HG03060 (cell line): ENCODE measurements at regions not wholly inside any gene's neighbourhood (a gene's known extent, or its start where the extent isn't known, plus 50 kb on each side); places are given as distances from the start of the nearest gene placed in this dataset.
"Not testable (repeated sequence)": the region's sequence is repeated elsewhere in the genome, so short reads cannot be mapped to it uniquely, and the experiment has no call there.

Experiments used
- ATAC-seq: cut with Tn5 transposase; IDR thresholded peaks from one replicate; pipeline ENCODE4 v1.9.1; 2021; ENCODE audit warnings: low read depth, moderate number of reproducible peaks; ENCODE audit not compliant: unreplicated experiment

DNA sequence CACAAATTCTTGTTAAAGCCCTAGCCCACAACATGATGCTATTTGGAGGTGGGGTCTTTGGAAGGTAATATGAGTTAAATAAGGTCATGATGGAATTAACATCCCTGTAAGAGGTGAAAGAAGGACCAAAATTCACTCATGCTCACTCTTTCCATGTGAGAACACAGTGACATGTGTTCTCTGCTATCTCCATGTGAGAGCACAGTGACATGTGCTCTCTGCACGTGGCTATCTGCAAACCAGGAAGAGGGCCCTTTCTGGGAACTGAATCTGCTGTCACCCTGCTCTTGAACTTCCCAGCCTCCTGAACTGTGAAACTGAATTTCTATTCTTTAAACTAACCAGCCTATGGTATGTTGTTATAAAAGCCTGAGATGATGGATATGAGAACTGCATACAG is 1159.4 kb upstream of the ADGRB3 start:
- no peak for ATAC-seq

GRCh38 chr6:67467341-67467740 is 1167.7 kb upstream of the ADGRB3 start:
- ATAC-seq: no peak

- ATAC-seq: not testable (repeated sequence)
Observed at GRCh38 chr6:67462725-67463124, 1172.4 kb upstream of the ADGRB3 start.

- no peak for ATAC-seq
Observed at GRCh38 chr6:67459556-67459955, 1175.5 kb upstream of the ADGRB3 start.

- no peak for ATAC-seq
Observed at GRCh38 chr6:67458265-67458664, 1176.8 kb upstream of the ADGRB3 start.

DNA sequence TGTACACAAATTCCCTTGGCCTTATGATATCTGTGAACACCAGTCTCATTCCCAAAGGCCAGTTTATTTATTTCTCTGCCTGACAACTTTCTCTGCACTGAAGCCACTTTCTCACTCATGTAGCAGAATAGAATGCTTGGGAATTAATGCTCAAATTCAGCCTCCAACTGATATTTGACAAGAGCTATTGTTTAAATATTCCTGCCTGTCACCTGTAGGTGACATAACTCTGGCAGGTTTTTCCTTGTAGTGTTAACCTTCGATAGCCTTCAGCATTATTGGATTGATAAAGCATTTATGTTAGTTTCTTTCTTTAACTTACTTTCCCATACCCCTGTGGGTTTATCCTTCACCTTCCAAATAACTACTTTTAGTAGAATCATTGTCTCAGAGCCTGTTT is 1183.2 kb upstream of the ADGRB3 start:
- ATAC-seq: no peak

DNA sequence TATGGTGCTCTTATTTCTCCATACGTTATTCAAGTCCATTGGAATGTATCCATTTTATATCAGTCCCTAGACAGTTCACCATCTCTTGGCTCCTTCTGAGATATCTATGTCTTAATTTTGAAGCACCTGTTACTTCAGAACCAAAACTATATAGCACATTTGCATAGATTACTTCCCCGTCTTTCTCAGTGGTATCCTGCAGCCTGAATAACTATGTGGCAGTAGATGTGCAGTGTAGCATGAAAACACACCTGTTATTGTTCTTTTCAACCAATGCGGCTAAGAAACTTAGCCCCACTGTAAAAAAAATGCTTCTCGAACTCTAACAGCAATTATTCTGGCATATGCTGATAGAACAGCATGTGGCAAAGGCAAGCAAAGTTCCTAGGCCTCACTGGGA is 1184.4 kb upstream of the ADGRB3 start:
- ATAC-seq: peak; percentile 45

DNA sequence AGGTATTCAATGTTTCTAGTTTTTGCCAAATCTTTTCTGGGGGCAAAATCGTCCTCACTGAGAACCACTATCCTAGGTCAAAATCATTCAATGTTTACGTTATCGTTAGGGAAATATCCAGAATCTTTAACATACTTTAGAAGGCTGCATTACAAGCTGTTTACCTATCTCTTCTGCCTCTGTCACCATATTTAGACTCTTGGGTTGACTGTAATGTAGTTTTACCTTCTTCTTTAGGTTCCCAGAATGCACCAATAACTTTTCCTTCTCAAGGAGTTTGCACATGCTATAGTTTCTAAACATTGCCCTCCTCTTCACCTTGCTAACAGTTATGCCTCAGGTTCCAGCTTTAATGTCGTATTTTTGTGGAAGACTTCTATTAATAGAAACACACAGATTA is 1185.5 kb upstream of the ADGRB3 start:
- ATAC-seq: no peak

DNA sequence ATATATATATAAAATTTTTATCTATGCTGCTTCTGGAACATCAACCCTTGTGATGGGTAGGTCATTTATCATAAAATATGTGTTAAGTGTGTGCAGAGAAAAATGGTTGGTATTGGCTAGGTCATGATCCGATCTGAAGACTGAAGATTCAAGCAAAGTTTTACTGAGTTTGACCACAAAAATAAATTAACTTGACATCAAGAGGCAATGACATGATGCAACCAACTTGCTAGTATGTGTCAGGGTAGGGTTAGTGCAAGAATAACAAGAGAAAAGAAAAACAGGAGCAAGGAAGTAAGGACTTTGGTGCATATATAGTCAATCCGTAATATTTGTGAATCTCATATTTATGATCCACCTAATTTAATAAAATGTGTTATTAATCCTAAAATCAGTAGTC is 1202.0 kb upstream of the ADGRB3 start:
- ATAC-seq: no peak

DNA sequence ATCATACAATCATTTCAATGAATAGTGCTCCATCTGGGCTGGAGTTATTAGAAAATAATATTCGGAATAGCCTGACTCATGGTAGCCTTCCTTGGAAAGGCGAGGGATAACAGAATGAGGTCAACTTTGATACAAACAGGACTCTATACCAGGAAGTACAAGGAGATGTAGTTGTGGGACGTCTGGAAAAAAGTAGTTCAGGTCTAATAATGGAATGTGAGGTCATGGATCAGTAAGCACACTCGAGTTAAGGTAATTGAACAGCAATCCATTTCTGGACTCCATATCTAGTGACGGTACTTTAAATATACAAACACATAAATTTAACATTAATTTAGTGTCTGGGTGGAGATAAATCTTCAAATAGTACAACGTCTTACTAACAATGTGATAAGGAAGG is 1204.0 kb upstream of the ADGRB3 start:
- ATAC-seq: no peak

DNA sequence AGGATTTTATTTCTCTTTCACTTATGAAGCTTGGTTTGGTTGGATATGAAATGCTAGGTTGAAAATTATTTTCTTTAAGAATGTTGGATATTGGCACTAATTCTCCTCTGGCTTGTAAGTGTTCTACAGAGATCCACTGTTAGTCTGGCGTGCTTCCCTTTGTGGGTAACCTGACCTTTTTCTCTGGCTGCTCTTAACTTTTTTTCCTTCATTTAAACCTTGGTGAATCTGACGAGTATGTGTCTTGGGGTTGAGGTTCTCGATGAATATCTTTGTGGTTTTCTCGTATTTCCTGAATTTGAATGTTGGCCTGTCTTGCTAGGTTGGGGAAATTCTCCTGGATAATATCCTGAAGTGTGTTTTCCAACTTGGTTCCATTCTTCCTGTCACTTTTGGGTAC is 1208.4 kb upstream of the ADGRB3 start:
- ATAC-seq: not testable (repeated sequence)

DNA sequence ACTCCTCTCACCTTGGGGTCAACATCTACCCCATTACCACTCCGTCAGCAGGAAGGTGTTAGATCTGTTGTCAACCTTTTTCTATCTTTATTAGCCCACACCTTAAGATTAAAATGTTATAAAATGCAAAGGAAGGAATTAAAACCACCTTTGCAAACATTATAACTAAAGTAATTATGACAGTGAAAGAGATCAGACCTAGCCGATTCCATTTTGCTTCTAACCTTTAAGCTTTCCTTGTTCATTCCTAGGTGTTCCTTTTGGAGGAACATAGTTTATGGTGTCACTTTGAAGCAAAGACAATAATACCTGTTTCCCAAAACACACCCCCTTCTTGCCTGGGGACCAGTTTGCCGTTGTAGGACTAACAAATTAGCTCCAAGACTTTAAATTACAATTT is 1223.0 kb upstream of the ADGRB3 start:
- ATAC-seq: no peak

- ATAC-seq: no peak
Observed at GRCh38 chr6:67411036-67411435, 1224.0 kb upstream of the ADGRB3 start.

DNA sequence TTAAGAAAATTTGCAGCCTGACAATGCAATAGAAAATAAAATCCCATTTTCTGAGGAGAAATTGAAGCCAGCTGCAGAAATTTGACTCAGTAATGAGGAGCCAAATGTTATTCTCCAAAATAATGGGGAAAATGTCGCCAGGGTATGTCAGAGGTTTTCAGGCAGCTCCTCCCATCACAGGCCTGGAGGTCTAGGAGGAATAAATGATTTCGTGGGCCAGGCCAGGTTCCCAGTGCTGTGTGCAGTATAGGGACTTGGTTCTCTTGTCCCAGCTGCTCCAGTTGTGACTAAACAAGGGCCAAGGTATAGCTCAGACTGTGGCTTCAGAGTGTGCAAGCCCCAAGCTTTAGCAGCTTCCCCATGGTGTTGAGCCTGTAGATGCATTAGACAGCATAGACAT is 1240.8 kb upstream of the ADGRB3 start:
- ATAC-seq: no peak

DNA sequence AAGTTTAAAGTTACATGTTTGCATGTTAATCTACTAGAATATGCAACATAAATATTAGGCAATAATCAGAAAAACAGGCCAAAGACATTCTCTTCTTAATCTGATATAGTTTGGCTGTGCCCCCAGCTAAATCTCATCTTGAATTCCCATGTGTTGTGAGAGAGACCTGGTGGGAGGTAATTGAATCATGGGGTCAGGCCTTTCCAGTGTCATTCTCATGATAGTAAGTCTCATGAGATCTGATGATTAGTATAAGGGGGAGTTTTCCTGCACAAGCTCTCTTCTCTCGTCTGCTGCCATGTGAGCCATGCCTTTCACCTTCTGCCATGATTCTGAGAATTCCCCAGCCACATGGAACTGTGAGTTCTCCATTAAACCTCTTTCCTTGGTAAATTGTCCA is 1241.7 kb upstream of the ADGRB3 start:
- ATAC-seq: no peak

DNA sequence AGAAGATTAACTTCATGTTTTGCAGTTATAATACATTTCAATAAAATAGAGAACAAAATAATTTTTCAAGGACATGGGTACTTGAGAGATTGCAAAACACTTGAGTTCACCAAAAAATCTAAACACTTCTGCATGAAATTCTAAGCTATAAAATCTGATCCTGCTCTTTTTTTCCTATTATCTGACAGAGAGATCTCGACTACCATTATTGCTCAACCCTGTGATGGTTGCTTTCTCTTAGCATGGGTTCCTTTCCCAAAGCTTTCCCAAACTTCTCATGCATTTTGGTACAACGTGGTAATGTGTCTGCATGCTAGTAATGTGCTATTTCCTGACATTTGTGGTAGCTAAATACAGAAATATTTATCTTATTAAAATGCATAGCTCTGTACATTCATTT is 1243.1 kb upstream of the ADGRB3 start:
- ATAC-seq: no peak

DNA sequence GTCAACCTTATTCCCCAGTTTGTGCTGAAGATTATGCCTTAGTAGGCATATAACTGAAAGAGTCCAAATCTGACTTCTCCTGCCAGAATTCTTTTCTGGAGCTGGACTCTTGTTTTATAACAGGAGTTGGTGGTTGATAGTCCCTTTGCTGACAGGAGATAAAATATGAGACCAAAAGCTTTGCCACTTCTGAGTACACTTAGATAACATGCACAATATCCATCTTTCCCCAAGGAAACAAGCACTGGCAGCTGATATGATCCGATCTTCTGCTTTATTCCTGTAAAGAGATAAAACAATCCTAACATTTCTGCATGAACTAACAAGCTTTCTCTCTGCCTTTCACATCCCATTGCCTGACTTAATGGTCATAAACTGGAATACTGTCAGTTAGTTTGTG is 1265.4 kb upstream of the ADGRB3 start:
- ATAC-seq: no peak

DNA sequence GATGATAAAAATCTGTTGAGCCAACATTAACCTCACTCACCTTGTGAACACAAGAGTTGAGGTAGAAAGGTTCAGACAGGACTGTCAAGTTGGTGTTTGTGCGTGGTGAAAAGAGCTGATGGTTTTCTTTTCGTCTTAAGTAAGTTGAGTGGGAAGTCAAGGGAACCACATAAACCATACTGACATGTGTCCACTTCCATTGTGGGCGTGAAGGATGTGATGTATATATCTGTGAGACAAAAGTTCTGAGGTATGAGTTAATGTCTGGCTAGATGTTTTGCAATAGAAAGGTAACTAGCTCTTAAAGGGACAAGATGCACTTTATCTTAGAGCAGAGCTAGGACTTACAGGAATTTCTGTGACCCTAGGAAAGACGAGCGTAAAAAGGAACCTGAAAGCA is 1272.1 kb upstream of the ADGRB3 start:
- no peak for ATAC-seq

GRCh38 chr6:67361264-67361663 is 1273.8 kb upstream of the ADGRB3 start:
- ATAC-seq: no peak

- no peak for ATAC-seq
Observed at GRCh38 chr6:67358241-67358640, 1276.8 kb upstream of the ADGRB3 start.

DNA sequence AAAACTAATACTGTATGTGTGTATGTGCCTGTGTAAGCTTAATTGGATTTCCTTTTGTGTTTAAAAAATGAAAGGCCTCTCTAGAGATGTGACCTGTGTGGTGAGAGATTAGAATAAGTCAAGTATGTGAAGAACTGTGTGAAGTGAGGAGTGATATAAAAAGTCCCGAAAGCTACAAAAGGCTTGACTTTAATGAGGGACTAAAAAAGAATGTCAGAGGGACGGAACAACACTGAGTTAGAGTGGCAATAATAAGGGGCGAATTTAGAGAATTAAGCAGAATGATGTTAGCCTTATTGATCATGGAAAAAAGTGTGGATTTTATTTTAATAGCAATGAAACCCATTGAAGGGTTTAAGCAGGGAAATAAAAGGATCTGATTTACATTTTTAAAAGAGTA is 1281.2 kb upstream of the ADGRB3 start:
- ATAC-seq: no peak

GRCh38 chr6:67352717-67353116 is 1282.4 kb upstream of the ADGRB3 start:
- no peak for ATAC-seq

- ATAC-seq: no peak
Observed at GRCh38 chr6:67350729-67351128, 1284.4 kb upstream of the ADGRB3 start.

GRCh38 chr6:67345946-67346345 is 1289.1 kb upstream of the ADGRB3 start:
- no peak for ATAC-seq
